Transverse colon (tissue), 3 donors: ENCODE measurements at regions not wholly inside any gene's neighbourhood (a gene's known extent, or its start where the extent isn't known, plus 50 kb on each side); places are given as distances from the start of the nearest gene placed in this dataset.

Experiments used
- CTCF ChIP-seq, 5 experiments: fragments of 200-600 bp in 3 of 5; fragments of 450-650 bp in 2 of 5; sonication (generic) in 3 of 5; IDR thresholded peaks; 1 replicate in 2 of 5; 2 replicates in 3 of 5; pipeline ENCODE4 v1.5.1; 2016 to 2017; ENCODE audit warnings: antibody characterized with exemption in 5 of 5, inconsistent platforms in 3 of 5, mild to moderate bottlenecking in 2 of 5, moderate library complexity in 1 of 5
- POLR2A ChIP-seq: fragments of 450-650 bp; IDR thresholded peaks from one replicate; pipeline ENCODE4 v1.6.1; 2016; ENCODE audit warnings: antibody characterized with exemption, mild to moderate bottlenecking, moderate library complexity

DNA sequence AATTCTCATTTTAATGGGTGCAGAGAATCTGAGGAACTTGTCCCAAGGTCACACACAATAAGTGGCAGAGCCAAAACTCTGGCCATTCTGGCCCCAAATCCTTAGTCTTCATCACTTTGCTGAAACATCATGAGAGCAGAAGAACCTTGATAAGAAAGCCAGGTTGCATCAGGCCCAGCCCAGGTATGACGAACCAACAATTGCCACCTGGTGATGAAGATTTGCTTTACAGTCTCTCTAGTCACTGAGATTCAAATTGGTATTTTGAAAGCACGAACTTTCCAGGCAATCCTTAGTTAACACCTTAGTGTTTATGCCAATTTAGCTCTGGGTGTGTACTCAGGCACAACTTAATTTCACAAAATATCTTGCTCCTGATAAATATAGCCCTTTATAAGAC lies 502.7 kb upstream of the HTR2A start:
- TF ChIP-seq CTCF (IDR thresholded peaks at IDR 0.05) (no peak), POLR2A (no peak)
